SK-N-MC (cell line): ENCODE measurements at regions not wholly inside any gene's neighbourhood (a gene's known extent, or its start where the extent isn't known, plus 50 kb on each side); places are given as distances from the start of the nearest gene placed in this dataset.
"Not testable (repeated sequence)": the region's sequence is repeated elsewhere in the genome, so short reads cannot be mapped to it uniquely, and the experiment has no call there.

Source experiments
- DNase-seq: peaks from one replicate; pipeline ENCODE4 v3.0.0-alpha.2; 2011; ENCODE audit warnings: low read depth, low spot score
- H3K27ac ChIP-seq: fragments of 200-600 bp; sonication (generic); 2 replicates; pipeline ENCODE4 v1.5.1; 2016; ENCODE audit warnings: mixed run types
- H3K36me3 ChIP-seq: fragments of 200-600 bp; sonication (generic); 2 replicates; pipeline ENCODE4 v1.6.1; 2017; ENCODE audit warnings: antibody characterized with exemption, low read length, mixed read lengths; ENCODE audit not compliant: insufficient read depth
- H3K4me3 ChIP-seq: fragments of 200-600 bp; sonication (generic); 2 replicates; pipeline ENCODE4 v1.5.1; 2016
- H3K9ac ChIP-seq: fragments of 200-600 bp; sonication (generic); 2 replicates; pipeline ENCODE4 v1.8.0; 2017; ENCODE audit warnings: mixed run types, mixed read lengths; ENCODE audit not compliant: insufficient read length
- H3K9me3 ChIP-seq: fragments of 200-600 bp; sonication (generic); 2 replicates; pipeline ENCODE4 v1.6.1; 2017; ENCODE audit warnings: low read depth, mild to moderate bottlenecking, antibody characterized with exemption, low read length, moderate library complexity, mixed read lengths
- EZH2 ChIP-seq: fragments of 200-600 bp; sonication (generic); IDR thresholded peaks from one replicate; pipeline ENCODE4 v1.6.1; 2017; ENCODE audit warnings: antibody characterized with exemption
- FOXP2 ChIP-seq: optimal IDR thresholded peaks from 2 replicates; pipeline ENCODE3; 2011; ENCODE audit warnings: mild to moderate bottlenecking, moderate library complexity; ENCODE audit not compliant: insufficient read depth; ENCODE audit errors: extremely low read length, control extremely low read depth
- POLR2AphosphoS5 ChIP-seq: IDR thresholded peaks from 2 replicates; pipeline ENCODE4 v1.6.1; 2012; ENCODE audit warnings: mild to moderate bottlenecking, low read depth, low read length, borderline replicate concordance

DNA sequence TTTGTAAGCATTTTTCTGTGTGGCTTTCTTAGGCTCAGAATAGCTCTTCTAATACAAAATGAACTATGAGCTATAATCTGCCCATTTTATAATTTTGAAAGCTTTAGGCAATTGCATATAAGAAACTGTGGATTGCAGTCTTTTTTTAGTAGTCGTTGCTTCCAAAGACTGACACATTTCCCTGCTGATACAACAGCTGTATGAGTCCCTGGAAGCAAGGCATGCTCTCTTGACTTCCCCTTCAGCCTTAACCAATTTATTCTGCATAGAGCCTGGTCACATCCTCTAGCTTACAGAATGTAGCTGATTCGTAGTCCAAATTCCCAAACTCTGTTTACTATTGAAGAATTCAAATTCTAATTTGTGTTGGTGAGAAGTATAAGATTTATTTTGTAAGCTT lies 155.3 kb upstream of the EYA4 start:
- Histone ChIP-seq H3K4me3 (no peak overlapping the region), H3K9ac (no peak overlapping the region), H3K9me3 (no peaks in the 10 kb centered on the region), H3K27ac (no peak overlapping the region), H3K36me3 (no peaks in the 10 kb centered on the region)
- DNase-seq = no peak
- TF ChIP-seq POLR2AphosphoS5 (no peak), FOXP2 (no peak), EZH2 (no peak)

DNA sequence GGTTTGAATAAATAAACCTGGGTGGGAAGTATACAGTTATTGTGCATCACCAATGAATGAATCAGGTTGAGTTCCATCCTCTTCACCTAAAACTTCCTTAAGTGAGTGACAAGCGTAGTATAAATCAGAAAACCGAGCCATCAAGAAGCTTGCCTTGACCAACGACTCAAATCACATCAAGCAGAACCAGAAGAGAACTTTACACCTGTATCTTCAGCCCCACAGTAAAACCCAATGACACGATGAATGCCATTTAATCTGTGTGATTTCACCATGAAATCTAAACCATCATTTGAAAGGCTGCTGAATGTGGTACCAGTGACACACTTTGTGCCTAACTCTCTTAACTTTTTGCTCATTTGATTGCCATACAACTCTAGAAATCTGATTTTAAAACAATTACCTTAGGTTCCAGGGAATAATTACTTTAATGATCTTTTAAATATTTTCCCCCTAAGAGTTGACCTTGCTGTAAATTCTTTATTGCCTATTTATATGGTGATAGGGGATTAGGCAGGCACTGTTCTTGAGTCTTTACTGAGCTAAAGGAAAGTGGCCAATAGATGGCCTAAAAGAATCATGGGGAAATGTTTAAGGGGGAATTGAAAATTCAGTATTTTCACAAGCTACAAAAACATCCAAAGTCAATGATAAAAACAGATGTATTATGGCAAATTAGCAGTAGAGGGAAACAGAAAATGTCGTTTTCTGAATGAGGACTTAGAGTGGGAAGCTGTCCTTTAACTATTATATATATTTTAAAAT lies 152.0 kb upstream of the EYA4 start:
- Histone ChIP-seq H3K9ac (no peak overlapping the region), H3K27ac (no peak overlapping the region), H3K9me3 (no peaks in the 10 kb centered on the region), H3K36me3 (no peaks in the 10 kb centered on the region), H3K4me3 (no peak overlapping the region)
- DNase-seq = no peak
- TF ChIP-seq EZH2 = no peak

DNA sequence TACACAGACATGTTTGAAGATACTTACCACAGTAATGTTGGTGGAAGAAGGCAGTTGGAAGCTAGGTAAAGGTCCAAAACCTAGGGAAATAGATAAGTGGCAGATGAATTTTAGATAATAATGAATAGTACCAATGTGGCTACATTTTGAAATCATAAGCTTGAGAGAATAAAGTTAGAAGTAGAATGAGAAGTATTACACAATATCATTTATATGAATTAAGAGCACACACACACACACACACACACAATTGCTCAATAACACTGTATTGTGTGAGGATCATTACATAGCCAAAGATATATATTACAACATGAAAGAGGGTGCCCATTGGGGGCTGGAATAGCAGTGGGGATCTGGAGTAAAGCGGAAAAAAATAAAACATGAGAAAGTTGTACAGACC lies 149.0 kb upstream of the EYA4 start:
- no peaks in the 10 kb centered on the region for H3K36me3 ChIP-seq
- H3K27ac ChIP-seq = no peak overlapping the region
- TF ChIP-seq EZH2 = no peak
- TF ChIP-seq POLR2AphosphoS5 = no peak
- no peak for TF ChIP-seq FOXP2
- DNase-seq = no peak
- H3K9me3 ChIP-seq = no peaks in the 10 kb centered on the region
- H3K4me3 ChIP-seq = no peak overlapping the region
- no peak overlapping the region for H3K9ac ChIP-seq

DNA sequence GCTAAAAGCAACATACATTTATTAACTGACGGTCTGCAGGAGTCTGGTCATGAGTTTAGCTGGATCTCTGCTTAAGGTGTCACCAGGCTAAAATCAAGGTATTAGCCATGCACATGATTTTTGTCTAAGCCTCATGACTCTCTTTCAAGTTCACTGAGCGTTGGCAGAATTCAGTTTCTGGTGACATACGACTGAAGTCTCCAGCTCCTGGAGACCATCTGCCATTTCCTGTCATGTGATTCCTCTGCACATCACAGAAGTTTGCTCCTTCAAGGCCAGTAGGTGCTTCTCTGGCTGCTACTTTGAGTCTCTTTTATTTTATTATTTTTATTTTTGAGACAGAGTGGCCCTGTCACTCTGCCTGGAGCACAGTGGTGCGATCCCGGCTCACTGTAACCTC lies 148.4 kb upstream of the EYA4 start:
- H3K9ac ChIP-seq = no peak overlapping the region
- H3K4me3 ChIP-seq = no peak overlapping the region
- TF ChIP-seq EZH2 (no peak), POLR2AphosphoS5 (no peak), FOXP2 (no peak)
- H3K9me3 ChIP-seq = no peaks in the 10 kb centered on the region
- no peak overlapping the region for H3K27ac ChIP-seq
- DNase-seq = no peak
- H3K36me3 ChIP-seq = no peaks in the 10 kb centered on the region

DNA sequence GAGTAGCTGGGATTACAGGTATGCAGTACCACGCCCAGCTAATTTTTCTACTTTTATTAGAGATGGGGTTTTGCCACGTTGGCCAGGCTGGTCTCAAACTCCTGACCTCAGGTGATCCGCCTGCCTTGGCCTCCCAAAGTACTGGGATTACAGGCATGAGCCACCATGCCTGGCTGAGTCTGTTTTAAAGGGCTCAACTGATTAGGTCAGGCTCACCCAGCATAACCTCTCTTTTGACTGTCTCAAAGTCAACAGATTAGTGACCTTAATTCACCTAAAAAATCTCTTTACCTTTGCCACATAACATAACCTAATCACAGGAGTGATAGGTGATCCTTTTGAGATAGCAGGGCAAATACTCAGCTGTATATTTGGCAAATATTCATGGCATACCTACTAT lies 147.9 kb upstream of the EYA4 start:
- H3K36me3 ChIP-seq = not testable (repeated sequence)

DNA sequence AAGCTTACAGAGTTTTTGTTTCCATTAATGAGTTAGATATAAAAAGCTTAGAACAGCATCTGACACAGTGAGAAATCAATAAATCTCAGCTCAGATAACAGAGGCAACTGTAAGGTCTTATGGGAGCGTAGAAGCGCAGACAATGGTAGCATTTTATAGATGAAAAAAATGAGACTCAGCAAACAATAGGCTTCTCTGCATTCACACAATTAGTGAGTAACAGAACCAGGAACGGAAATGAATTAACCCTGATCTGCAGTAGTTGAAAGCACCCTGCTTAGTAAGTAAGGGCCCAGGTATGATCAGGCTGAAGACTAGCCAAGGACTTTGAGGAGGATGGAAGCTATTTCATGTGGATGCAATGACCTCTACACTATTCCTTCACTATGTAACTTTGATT lies 147.2 kb upstream of the EYA4 start:
- H3K27ac ChIP-seq = no peak overlapping the region
- no peak overlapping the region for H3K4me3 ChIP-seq
- H3K9me3 ChIP-seq = no peaks in the 10 kb centered on the region
- TF ChIP-seq EZH2 (no peak), POLR2AphosphoS5 (no peak), FOXP2 (no peak)
- no peaks in the 10 kb centered on the region for H3K36me3 ChIP-seq
- no peak overlapping the region for H3K9ac ChIP-seq
- no peak for DNase-seq

More for the DNA sequence above, 147.9 kb upstream of the EYA4 start:
- not testable (repeated sequence) for H3K27ac ChIP-seq, H3K9ac ChIP-seq, H3K4me3 ChIP-seq, H3K9me3 ChIP-seq, DNase-seq

DNA sequence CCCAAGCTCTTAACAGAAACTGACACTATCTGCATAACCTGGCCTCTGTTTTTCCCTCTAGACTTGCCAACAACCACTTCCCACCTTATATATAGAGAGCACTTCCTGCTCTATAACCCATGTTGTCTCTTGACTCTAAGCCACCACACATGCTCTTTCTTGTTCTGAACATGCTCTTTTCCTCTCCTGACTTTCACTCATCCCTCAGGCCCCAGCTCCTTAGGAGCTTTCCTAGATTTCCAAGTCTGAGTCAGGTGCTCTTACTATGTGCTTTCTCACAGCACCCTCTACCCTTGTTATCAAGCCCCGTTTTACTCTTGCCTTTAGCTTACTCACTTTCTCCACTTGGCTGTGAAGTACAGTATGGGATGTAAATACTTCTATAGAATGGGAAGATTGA lies 143.9 kb upstream of the EYA4 start:
- DNase-seq = no peak
- H3K36me3 ChIP-seq = no peaks in the 10 kb centered on the region
- H3K9me3 ChIP-seq = no peaks in the 10 kb centered on the region
- H3K4me3 ChIP-seq = no peak overlapping the region
- H3K9ac ChIP-seq = no peak overlapping the region
- H3K27ac ChIP-seq = no peak overlapping the region
- no peak for TF ChIP-seq POLR2AphosphoS5

DNA sequence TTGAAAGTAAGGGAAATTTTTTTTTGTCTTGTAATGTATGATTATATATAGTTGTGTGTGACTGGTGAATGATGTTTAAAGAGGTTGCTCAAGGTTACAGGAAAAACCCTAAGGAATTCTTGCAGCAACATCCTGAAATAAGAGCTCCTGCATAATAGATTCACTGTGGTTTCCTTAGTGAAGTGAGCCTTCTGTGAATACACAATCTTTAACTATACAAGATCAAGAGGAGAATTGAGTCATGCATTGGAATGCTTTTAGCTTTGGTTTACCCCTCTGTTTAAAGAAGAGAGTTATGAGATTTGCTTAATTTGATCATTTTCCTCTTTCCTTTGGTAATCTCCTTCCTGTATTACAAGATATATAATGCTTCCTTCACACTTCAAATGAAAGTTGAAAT lies 141.6 kb upstream of the EYA4 start:
- peak overlapping the region; percentile 95 for H3K27ac ChIP-seq
- DNase-seq = peak; percentile 99
- H3K4me3 ChIP-seq = peak overlapping the region; percentile 59
- H3K9ac ChIP-seq = no peak overlapping the region
- H3K36me3 ChIP-seq = no peaks in the 10 kb centered on the region
- no peaks in the 10 kb centered on the region for H3K9me3 ChIP-seq
- TF ChIP-seq POLR2AphosphoS5 (peak; percentile 71; the same call in 1 of the 2 replicates), FOXP2 (peak; percentile 38), EZH2 (no peak)

DNA sequence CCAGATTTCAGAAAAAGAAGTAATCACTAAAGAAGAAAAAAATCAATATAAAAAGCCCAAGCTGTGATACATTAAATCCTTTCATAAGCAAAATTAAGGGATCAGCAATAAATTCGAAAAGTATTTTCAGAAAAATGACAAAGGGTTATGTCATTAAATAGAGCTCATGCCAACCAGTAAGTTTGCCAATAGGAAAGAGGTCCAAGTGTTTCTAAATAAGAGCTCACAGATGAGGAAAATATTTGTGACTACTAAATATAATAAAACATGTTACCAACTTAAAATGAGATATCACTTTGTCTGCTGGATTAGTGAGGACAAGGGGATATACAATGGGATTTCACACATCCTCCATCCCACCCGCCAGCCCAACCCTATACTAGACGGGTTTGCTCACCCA lies 140.3 kb upstream of the EYA4 start:
- DNase-seq = no peak
- H3K27ac ChIP-seq = no peak overlapping the region

More for the DNA sequence above, 140.3 kb upstream of the EYA4 start:
- no peaks in the 10 kb centered on the region for H3K9me3 ChIP-seq
- H3K9ac ChIP-seq = no peak overlapping the region
- TF ChIP-seq FOXP2 (no peak), EZH2 (no peak), POLR2AphosphoS5 (no peak)
- no peak overlapping the region for H3K4me3 ChIP-seq
- no peaks in the 10 kb centered on the region for H3K36me3 ChIP-seq
